Choroid plexus epithelial cell (primary cell): ENCODE measurements at regions not wholly inside any gene's neighbourhood (a gene's known extent, or its start where the extent isn't known, plus 50 kb on each side); places are given as distances from the start of the nearest gene placed in this dataset.
A peak's percentile ranks its signal among the peaks of the same experiment; 100 is the strongest.
"Not testable (repeated sequence)": the region's sequence is repeated elsewhere in the genome, so short reads cannot be mapped to it uniquely, and the experiment has no call there.

ENCODE experiments used
- DNase-seq: peaks from one replicate; pipeline ENCODE4 v3.0.0-alpha.2; 2010; ENCODE audit warnings: low read depth
- H3K4me3 ChIP-seq: 2 replicates; pipeline ENCODE4 v1.5.1; 2011; ENCODE audit warnings: low read depth, mild to moderate bottlenecking, control low read depth, low read length, moderate library complexity
- TF ChIP-seq, protein P1 (sequence below): conservative IDR thresholded peaks from 2 replicates; pipeline ENCODE4 v1.5.1; 2011; ENCODE audit warnings: low read depth, mild to moderate bottlenecking, control low read depth, inconsistent platforms, low read length, moderate library complexity

DNA sequence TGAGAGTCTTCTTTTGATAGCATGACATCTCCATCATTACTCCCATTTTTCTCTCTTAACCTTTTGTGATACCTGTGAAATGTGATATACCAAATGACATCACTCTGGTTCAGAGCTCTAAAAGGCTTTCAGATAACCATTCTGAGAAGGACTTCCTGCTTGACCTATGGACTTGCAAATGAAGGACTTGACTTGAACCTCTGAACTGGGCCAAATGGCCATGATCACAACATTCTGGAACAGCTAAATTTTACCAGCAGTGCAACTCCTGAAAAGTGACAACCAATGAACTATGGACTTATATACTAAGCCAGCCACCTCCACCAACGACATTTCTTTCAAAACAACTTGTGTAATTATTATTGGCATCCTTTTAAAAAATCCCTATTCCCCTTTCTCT is 1085.8 kb upstream of the CITED2 start:
- DNase-seq, result no peak
- TF ChIP-seq, protein P1, sequence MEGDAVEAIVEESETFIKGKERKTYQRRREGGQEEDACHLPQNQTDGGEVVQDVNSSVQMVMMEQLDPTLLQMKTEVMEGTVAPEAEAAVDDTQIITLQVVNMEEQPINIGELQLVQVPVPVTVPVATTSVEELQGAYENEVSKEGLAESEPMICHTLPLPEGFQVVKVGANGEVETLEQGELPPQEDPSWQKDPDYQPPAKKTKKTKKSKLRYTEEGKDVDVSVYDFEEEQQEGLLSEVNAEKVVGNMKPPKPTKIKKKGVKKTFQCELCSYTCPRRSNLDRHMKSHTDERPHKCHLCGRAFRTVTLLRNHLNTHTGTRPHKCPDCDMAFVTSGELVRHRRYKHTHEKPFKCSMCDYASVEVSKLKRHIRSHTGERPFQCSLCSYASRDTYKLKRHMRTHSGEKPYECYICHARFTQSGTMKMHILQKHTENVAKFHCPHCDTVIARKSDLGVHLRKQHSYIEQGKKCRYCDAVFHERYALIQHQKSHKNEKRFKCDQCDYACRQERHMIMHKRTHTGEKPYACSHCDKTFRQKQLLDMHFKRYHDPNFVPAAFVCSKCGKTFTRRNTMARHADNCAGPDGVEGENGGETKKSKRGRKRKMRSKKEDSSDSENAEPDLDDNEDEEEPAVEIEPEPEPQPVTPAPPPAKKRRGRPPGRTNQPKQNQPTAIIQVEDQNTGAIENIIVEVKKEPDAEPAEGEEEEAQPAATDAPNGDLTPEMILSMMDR, result no peak
- H3K4me3 ChIP-seq, result no peak overlapping the region

DNA sequence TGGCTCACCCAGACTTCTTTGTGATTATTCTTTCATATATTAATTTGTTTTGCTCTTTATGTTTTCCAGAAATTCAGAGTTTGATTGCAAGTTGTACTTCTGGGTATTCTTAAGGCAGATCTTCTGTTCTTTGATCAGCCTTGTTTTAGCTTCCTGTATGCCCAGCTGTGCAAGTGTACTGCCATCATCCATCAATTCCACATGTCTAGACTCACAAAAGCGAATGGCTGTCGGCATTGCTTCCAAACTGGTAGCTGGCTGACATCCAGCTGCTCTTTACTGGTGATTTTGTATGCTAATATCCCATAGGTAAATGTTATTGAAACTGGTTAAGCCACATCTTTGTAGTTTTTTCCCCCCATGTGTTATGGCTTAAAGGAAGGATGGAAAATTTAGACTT is 1084.8 kb upstream of the CITED2 start:
- TF ChIP-seq, protein P1, result no peak
- no peak for DNase-seq
- H3K4me3 ChIP-seq, result no peak overlapping the region

DNA sequence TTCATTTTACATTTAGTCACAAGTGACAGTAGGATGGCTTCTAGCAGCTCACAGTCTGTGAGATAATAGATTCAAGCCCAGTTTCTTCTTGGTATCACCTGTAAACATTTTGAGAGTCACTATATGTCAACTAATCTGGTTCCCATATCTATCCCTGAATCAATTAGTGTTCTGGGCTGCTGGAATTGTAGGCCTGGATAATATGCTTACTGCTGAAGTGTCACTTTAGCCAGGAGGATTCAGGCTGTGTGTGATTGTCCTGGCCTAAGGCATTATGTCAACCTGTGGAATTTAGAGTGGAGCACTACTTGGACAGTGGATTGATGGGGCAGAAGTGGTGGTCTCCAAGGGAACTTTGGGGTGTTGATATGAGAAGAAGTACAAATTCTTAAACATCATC is 1071.8 kb upstream of the CITED2 start:
- H3K4me3 ChIP-seq, result no peak overlapping the region
- DNase-seq, result no peak
- TF ChIP-seq, protein P1, result no peak

DNA sequence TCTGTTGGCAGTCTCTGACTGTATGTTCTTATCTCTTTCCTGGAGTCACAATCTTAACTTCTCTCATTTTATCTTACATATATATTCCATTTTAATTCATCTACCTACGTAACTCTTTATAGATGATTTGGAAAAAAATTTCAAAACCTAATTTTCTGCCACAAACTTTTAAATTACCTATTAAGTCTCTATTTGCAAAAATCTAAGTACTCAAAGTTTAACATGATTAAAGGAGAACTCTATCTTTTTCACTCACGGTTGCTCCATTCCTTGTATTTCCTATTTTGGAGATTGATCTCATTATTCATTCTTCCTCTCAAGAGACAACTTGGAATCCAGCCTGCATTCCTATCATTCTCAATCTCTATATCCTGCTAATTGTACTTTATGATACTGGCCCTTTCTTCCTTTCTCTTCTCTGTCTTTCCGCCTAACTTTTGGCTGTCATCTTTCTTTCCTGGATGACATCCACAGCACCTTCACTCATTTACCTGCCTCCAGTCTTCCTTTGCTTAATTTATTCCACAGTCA is 1071.1 kb upstream of the CITED2 start:
- H3K4me3 ChIP-seq, result no peak overlapping the region
- TF ChIP-seq, protein P1, result no peak
- DNase-seq, result peak; percentile 86

DNA sequence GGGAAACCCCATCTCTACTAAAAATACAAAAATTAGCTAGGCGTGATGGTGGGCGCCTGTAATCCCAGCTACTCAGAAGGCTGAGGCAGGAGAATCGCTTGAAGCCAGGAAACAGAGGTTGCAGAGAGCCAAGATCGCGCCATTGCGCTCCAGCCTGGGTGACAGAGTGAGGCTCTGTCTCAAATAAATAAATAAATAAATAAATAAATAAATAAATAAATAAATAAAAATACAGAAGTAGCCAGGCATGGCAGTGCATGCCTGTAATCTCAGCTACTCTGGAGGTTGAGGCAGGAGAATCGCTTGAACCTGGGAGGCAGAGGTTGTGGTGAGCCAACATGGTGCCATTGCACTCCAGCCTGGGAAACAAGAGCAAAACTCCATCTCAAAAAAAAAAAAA is 1068.7 kb upstream of the CITED2 start:
- H3K4me3 ChIP-seq, DNase-seq: not testable (repeated sequence)

DNA sequence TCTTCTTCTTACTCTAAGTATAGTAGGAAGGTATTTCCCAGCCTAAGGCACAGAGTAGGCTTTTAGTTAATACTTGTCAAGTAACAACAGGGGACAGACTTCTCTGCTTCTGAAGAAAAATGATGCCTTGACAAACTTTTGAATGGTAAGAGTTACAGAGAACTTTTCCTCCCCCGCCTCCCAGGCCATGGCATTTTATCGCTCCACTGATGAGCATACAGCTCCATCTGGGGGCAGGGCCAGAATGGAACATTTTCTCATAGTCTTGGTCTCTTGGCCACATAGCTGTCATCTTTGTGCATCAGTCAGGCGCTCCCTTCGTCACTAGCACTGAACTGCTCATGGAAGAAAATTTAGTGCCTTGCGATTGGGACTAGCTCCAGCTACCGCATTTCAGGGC is 1066.8 kb upstream of the CITED2 start:
- H3K4me3 ChIP-seq, result no peak overlapping the region
- TF ChIP-seq, protein P1, result peak; percentile 64
- DNase-seq, result peak; percentile 85

DNA sequence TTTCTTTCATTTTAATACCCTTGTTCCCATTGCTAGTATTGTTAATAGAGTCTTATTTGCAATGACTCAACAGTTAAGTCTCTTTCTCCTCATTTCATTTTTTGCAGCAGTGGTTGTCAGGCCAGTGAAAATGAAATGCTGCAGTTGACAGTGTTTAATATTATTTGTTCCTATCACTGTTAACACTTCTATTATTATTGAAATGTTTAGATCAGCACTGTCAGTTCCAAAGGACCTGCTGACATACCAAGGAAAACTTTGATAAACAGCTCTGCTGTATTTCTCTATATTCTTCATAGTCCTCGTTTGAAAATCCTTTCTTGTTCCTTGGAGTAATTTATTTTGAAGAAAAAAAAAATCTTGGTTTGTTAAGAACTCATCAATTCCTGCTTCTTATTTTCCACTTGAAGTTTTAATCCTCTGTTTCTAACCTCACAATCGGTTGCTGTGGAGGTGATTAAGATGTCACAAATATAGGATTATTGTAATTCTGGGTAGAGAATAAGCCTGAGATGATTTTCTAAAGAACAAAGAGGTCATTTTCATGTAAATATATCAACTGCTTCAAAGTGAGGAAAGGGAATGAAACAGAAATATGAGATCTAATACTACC is 1065.9 kb upstream of the CITED2 start:
- no peak for DNase-seq
- TF ChIP-seq, protein P1, result no peak
- H3K4me3 ChIP-seq, result no peak overlapping the region
